GM18520 (cell line): ENCODE measurements at regions not wholly inside any gene's neighbourhood (a gene's known extent, or its start where the extent isn't known, plus 50 kb on each side); places are given as distances from the start of the nearest gene placed in this dataset.
"Not testable (repeated sequence)": the region's sequence is repeated elsewhere in the genome, so short reads cannot be mapped to it uniquely, and the experiment has no call there.

Source experiments
- ATAC-seq: cut with Tn5 transposase; IDR thresholded peaks from one replicate; pipeline ENCODE4 v1.9.1; 2021; ENCODE audit not compliant: unreplicated experiment

DNA sequence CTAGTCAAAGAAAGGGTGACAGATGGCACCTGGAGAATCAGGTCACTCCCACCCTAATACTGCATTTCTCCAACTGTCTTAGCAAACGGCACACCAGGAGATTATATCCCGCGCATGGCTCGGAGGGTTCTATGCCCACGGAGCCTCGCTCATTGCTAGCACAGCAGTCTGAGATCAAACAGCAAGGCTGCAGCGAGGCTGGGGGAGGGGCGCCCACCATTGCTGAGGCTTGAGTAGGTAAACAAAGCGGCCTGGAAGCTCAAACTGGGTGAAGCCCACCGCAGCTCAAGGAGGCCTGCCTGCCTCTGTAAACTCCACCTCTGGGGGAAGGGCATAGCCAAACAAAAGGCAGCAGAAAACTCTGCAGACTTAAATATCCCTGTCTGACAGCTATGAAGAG, 268.1 kb upstream of the GRM3 start:
- not testable (repeated sequence) for ATAC-seq

DNA sequence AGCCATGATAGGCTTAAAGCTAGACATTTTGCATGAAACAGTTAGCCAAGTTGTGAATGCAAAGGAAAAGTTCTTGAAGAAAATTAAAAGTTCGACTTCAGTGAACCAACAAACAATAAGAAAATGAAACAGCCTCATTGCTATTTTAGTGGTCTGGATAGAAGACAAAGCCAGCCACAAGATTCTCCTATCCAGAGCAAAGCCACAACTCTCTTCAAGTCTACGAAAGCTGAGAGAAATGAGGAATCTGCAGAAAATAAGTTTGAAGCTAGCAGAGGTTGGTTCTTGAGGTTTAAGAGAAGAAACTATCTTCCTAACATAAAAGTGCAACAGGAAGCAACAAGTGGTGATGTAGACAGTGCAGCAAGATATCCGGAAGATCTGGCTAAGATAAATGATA, 271.4 kb upstream of the GRM3 start:
- ATAC-seq: no peak

DNA sequence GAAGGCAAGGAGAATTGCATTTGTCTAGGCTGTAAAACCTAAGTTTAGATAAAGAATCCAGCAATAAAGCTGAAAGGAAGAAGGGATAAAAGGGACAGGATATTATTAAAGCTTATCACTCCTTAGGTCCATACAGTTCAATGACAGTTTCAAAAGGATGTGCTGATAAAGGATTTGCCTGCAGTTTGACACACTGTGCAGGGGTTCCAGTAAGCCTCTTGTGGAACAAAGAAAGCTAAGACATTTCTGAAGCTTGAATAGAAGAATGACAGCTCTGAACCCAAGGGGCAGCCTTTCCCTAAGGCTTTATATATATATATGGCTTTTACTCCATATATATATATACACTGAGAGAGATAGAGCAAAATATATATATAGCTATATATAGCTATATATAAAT, 276.8 kb upstream of the GRM3 start:
- ATAC-seq: no peak

DNA sequence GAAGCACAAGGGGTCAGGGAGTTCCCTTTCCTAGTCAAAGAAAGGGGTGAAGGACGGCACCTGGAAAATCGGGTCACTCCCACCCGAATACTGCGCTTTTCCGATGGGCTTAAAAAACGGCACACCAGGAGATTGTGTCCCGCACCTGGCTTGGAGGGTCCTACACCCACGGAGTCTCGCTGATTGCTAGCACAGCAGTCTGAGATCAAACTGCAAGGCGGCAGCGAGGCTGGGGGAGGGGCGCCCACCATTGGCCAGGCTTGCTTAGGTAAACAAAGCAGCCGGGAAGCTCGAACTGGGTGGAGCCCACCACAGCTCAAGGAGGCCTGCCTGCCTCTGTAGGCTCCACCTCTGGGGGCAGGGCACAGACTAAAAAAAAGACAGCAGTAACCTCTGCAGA, 303.3 kb upstream of the GRM3 start:
- not testable (repeated sequence) for ATAC-seq

DNA sequence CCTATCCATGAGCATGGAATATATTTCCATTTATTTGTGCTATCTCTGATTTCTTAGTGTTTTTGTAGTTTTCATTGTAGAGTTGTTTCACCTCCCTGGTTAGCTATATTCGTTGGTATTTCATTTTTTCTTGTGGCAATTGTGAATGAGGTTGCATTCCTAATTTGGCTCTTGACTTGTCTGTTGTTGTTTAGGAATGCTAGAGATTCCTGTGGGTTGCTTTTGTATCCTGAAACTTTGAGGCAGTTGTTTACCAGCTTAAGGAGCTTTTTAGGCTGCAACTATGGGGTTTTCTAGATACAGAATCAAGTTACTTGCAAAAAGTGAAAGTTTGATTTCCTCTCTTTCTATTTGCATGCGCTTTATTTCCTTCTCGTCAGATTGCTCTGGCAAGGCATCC, 304.7 kb upstream of the GRM3 start:
- no peak for ATAC-seq

DNA sequence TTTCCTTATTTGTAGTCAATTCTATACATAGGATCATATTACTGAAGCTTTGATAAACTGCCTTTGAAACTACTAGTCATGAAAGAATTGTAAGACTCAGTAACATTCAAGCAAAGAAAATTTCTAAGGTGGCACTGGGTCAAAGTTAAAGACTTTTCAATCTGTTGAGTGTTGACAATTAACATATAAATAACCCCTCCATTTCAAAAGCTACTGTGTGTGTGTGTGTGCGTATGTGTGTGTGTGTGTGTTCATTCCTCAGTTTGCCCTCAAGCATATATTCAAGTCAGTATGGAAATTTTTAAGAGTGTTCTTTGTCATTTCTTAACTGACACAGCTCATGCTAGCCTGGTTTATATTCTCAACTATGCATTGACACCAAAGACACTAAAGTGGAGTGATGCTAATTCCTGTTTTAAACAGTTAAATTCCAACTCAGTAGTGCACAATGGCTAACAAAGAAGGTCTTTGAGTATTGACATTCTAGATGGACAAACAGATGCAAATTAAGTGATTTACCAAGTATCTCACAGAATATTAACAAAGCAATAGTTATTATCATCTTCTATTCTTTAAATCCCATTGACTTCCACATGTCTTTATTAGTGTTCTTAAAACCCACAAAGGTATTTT, 314.8 kb upstream of the GRM3 start:
- ATAC-seq: no peak

DNA sequence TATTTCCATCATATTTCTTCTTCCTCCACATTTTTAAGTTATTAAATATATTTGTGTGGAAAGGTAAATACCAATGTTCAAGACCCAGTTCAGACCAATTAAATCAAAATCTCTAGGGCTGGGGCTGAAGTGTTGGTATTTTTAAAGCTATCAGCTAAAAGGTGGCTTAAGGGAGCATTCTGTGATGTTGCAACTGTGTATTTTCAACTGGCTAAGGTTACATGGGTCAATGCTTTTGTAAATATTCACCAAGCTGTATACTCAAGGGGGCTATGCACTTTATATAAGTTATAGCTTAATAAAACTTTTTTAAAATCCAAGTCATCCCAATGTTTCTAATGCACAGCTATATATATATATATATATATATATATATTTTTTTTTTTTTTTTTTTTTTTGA, 316.9 kb upstream of the GRM3 start:
- no peak for ATAC-seq

DNA sequence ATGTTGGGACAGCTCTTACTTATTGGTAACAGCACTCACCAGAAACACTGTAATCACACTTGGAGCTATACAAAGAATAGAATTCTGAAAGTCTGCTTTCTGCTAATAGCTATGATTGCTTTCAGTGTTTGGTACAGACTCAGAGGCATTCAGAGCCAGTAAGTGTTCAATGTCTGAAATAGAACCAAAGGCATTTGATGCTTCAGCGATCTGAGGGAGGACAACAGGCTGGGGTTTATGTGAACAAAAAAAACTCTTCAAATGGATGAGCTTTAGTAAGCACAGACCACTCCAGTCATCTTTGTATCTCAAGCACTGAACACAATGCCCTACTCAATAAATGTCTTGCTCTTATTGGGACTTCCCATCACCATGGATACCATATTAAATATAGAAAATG, 322.8 kb upstream of the GRM3 start:
- ATAC-seq: no peak

DNA sequence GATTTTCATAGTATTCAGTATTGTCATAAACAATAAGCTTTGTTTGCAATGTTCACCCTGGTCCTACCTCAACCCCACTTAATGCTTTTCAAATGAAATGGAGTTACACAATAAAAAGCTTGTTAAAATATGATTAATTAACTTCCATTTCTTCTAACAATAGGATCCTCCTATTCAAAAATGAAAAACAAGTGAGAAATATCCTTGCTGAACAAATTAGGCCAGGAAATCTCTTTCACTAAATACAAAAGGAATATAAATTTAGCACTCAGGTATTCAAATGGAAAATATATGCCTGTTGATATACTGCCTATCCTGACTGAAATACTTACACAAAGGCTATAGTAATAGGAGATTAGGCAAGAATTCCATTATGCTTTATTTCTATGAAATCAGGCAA, 323.4 kb upstream of the GRM3 start:
- ATAC-seq: no peak

DNA sequence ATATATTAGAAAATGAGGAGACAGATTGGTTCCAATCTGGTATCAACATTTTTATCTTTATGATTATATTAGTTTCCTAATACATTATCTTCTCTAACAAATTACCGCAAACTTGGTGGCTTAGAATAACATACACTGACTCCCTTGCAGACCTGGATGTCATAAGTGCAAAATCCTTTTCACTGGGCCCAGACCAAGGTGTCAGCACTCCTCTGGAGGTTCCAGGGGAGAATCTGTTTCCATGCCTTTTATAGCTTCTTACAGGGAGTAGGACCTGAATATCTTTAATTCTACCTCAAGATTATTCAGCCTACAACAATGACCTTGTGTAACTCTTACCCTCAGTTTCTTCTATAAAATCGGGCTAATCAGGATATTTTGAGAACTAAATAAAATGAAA, 329.9 kb upstream of the GRM3 start:
- no peak for ATAC-seq

DNA sequence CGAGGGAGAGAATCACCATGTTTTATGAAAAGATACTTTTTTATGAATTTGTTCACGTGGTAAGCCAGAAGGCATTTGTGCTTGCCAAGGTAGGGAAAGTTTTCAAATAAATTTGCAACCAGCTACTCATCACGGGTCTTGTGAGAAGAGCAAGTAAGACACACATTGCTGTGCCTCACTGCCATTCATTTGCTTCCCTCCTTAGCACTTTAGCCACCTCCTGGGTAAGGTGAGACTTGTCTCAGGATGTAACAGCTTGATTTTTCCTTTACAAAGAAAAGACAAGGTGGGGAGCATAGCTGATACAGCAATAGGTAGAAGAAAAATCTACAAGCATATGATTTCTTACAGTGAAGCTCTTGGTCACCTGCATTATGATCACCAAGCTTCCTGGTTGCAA, 342.4 kb upstream of the GRM3 start:
- ATAC-seq: no peak

DNA sequence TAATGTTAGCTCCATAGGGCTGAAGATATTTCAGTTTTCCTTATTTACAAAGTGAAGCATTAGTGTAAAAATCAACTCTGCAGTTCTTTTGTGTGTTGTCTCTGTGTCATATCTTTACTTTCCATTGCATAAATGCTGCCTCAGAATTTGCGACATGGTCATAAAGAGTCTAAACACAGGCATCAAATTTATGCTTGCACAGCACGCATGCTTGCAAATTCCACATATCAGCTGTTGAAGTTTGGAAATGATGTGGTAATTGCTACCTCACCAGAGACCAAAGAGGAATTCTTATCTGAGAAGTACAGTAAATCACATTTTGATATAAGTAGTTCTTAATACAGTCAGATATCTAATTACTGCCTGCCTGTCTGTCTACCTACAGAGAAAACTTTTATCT, 348.2 kb upstream of the GRM3 start:
- ATAC-seq: no peak

DNA sequence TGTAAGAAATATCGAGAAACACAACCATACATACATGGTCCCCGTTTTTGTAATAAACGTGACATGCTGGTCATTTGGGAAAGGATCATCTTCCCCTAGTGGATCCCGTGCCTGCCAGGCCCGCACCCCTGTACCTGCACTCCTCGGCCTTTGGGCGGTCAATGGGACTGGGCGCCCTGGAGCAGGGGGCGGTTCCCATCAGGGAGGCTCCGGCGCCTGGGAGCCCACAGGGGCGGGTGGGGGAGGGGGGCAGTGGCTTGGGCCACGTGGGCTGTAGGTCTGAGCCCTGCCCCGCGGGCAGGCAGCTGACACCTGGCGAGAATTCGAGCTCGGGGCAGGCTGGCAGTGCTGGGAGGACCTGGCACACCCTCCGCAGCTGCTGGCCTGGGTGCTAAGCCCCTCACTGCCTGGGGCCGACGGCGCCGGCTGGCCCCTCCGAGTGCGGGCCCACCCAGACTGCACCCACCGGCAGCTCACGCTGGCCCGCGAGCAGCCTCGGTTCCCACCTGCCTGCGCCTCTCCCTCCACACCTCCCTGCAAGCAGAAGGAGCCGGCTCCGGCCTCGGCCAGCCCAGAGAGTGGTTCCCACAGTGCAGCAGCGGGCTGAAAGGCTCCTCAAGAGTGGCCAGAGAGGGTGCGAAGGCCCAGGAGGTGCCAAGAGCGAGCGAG, 361.6 kb upstream of the GRM3 start:
- ATAC-seq: no peak

DNA sequence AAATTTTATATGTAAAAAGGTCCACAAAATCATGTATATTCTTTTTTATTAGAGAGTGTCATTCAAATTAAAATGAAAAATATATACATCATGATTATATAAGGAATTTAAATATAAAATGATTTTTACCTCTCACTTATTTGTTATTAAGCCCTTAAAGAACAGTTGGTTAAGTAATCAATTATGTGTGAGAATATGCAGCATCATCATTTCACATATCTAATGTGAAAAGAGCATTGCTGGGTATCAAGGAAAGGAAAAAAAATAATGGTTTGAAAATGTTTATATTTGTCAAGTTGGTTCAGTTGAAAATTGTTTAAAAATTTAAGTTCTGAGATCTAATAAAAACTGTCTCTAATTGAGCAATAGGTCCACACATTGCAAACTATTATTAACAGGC, 363.6 kb upstream of the GRM3 start:
- no peak for ATAC-seq

DNA sequence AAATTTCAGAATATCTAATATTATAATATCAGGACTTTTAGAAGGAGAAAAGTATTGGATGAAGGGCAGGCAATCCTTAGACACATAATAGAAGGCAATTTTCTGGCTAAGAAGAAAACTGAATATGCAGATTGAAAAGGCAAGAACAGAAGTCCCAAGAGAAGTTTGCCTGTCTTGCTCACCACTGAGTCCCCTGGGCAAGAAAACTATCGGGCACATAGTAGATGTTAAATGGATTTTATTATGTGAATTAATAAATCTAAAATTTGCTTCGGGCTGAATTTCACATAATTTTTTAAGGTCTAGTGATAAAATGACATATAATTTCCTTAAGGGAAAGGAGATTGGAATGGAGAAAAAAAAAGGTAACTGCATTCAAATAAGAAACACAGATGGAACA, 380.9 kb upstream of the GRM3 start:
- ATAC-seq: no peak

DNA sequence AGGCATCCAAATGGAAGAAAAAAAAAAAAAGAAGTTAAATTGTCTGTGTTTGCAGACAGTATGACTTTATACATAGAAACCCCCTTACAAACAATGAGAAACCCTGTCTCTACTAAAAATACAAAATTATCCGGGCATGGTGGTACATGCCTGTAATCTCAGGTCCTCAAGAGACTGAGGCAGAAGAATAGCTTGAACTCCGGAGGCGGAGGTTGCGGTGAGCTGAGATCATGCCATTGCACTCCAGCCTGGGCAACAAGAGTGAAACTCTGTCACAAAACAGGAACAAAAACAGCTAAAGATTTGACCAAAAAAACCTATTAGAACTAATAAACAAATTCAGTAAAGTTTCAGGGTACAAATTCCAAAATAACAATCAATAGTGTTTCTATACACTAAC, 385.8 kb upstream of the GRM3 start:
- no peak for ATAC-seq

DNA sequence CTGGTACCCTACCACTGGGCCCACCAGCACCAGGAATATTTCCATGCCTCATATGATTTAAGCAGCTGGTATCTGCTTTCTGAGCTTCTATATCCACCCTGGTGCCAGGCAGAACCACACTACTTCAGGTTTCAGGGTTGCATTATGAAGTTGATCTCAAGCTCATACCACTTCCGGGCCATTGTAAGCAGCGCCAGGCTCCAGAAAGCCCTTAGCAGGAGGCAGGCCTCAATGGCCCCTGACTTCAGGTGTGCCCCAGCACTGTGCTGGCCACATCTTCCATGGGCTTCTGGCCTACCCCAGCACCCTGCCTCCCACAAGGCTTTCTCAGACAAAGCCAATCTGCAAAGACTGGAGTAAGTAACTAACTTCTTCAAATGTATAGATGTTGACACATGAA, 391.3 kb upstream of the GRM3 start:
- no peak for ATAC-seq

DNA sequence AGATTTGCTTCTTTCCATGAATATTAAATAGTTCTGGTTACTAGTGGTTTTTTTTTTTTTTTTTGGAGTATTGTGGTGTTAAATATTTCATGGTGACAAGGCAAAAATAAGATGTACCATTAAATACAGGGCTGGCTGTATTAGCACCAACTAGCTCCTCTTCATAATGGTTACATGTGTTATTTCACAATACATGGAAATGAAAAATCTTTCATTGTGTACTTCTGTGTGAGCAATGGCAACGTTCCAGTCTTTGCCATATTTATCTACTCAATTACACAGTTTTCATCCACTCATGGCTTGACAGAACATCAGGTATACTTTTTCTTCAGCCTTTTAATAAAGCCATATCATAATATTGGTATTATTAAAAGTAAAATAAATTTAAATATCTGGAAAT, 394.7 kb upstream of the GRM3 start:
- ATAC-seq: no peak

DNA sequence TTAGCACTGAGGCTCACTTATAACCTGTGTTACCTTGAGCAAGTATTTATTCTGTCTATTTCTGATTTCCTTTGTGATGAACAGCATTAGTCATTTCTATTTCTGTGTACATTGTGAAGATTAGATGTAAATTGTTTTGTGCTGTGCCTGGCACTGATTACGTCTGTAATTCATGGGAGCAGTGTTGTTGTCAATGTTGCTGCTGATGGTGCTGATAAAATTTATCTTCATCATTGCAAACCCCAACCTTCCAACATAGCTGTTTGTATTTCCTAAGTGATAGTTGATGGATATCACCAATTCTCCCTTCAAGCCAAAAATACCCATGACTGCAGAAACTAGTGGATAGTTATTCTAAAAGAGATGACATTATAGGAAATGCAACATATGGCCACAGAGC, 400.5 kb upstream of the GRM3 start:
- no peak for ATAC-seq

DNA sequence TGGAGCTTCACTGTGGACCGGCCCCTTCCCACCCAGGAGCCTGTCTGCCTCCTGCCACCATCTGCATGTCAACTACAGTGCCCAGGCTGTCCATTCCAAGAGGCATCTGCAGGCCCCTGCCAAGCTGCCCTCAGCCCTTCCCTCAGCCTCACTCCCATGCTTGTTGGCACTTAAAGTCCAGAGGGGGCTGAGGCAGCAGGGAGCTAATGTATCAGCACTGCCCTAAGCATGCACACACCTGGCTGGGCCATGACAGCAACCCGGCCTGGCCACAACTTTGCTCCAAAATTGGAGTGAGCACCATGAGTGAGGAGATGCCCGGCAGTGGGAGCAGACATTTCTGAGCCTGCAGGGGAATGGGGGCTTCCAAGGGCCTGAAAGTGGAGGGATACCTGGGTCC, 417.5 kb upstream of the GRM3 start:
- ATAC-seq: no peak

DNA sequence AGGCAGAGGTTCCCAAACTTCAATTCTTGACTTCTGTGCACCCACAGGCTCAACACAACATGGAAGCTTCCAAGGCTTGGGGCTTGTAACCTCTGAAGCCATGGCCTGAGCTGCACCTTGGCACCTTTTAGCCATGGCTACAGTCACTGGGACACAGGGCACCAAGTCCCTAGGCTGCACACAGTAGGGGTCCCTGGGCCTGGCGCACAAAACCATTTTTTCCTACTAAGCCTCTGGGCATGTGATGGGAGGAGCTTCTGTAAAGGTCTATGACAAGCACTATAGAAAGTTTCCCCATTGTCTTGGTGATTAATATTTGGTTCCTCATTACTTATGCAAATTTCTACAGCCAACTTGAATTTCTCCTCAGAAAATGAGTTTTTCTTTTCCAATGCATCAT, 420.9 kb upstream of the GRM3 start:
- ATAC-seq: no peak

DNA sequence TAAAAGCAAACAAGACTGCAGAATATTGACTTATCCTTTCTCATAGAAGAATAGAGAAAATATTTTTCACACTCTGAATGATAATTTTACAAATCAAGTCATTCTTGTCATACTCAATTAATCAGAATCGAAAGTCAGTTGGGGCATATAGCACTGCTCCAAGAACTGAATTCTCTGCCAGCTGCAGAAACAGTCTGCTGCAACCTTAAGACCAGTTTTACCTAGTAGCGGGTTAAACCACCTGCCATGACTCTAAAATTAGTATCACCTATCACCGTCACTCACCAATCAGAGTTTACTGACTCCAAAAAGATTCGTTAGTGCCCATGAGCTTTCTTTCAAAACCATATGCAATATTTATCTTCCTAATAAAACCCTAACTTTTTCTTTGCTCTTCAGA, 429.0 kb upstream of the GRM3 start:
- no peak for ATAC-seq

DNA sequence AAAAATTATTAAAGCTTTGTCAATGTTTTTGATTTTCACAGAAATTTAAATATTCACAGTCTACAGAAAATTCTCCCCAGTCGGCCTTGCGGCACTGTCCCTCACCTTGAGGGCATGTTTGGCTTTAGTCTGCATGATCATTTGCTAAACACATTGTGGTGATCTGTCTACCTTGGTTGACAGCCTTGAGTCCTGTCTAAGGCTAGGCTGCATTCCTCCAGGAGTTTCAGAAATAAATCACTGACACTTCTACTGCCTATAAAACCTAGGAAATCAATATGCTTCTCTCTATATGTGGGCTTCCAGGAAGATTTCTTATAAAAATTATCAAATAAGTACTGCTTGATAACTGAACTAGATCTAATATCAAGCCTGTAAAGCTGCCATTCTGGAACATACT, 430.7 kb upstream of the GRM3 start:
- no peak for ATAC-seq
